Coronary artery (tissue), 2 donors: ENCODE measurements at regions not wholly inside any gene's neighbourhood (a gene's known extent, or its start where the extent isn't known, plus 50 kb on each side); places are given as distances from the start of the nearest gene placed in this dataset.

Experiments
- DNase-seq: peaks from one replicate; pipeline ENCODE4 v3.0.0-alpha.2; 2017; ENCODE audit warnings: low spot score
- H3K27ac ChIP-seq, 2 donors: fragments of 200-600 bp; sonication (generic); one replicate each; pipeline ENCODE4 v1.5.1; 2016 to 2019
- H3K4me3 ChIP-seq: fragments of 200-600 bp; sonication (generic); 2 replicates; pipeline ENCODE4 v1.5.1; 2016; ENCODE audit warnings: mild to moderate bottlenecking, moderate library complexity
- TF ChIP-seq, protein P1 (sequence below): fragments of 200-600 bp; sonication (generic); IDR thresholded peaks from one replicate; pipeline ENCODE4 v1.5.1; 2019; ENCODE audit warnings: antibody characterized with exemption

DNA sequence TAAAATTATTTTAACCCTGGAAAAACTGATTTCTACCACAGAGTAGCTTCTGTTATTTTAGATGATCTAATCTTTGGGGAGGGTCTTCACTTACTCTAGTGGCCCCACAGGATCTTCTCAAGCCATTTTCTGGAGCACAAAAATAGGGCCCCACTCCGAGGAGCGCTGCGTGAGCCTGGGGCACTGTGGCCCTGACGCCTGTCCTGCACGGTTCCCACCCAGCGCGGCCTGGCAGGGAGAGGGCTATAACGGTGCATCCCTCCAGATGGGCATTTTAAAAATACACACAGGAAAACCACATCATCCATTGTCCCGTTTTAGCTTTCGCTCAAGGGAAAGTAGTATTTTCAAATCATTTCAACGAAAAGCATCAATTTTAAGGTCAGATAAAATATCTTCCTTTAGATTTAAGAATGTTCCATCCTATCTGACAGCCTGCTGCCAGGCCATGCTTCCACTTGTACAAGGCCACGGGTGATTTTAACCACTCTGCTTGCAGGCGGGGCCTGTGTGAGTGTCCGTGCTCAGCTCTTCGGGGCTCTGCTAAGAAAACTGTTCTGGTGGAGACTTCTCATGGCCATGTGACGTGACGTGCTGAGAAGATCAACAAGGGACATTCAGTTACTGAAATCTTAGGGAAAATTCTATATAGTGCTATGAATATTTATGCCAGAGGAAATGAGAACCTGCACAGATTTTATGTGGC, 683.8 kb upstream of the SGCG start:
- TF ChIP-seq, protein P1, sequence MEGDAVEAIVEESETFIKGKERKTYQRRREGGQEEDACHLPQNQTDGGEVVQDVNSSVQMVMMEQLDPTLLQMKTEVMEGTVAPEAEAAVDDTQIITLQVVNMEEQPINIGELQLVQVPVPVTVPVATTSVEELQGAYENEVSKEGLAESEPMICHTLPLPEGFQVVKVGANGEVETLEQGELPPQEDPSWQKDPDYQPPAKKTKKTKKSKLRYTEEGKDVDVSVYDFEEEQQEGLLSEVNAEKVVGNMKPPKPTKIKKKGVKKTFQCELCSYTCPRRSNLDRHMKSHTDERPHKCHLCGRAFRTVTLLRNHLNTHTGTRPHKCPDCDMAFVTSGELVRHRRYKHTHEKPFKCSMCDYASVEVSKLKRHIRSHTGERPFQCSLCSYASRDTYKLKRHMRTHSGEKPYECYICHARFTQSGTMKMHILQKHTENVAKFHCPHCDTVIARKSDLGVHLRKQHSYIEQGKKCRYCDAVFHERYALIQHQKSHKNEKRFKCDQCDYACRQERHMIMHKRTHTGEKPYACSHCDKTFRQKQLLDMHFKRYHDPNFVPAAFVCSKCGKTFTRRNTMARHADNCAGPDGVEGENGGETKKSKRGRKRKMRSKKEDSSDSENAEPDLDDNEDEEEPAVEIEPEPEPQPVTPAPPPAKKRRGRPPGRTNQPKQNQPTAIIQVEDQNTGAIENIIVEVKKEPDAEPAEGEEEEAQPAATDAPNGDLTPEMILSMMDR = no peak
- H3K27ac ChIP-seq = no peak overlapping the region
- no peak for DNase-seq
- H3K4me3 ChIP-seq = no peak overlapping the region

DNA sequence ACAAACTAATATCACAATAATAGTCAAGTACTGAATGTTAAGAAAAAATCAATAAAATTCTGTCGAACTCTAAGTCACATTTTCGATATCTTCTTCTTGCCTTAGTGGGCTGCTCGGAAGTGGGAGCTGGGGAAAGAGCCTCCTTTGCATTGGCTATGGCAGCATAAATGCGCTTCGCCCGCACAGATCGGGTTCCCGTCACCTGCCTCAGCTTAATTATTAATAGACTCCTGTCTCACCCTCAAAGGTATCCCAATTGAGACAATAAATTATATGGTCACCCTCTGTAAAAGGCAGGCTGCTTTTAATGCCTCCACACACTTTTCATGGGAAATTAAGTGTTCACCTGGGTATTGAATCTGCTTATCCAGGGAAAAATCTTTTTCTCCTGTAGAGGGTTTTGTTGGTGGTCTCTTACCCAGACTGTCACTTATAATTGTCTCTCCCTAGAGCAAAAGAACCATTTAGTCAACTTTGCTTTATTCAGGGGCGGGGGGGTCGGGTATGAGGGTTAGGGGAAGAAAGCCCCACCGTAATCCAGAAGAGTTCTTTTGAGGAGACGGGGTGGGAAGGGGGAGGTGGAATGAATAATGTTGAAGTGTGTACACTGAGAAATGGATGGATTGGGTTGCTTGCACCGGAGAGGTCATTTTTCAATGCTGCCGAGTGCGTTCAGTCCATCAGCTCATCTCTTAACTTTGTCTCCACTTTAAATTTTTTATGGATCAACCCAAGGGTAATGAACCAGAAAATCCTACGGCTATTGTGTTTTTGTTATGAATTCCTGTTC, 682.6 kb upstream of the SGCG start:
- DNase-seq = no peak
- H3K4me3 ChIP-seq = no peak overlapping the region
- no peak overlapping the region for H3K27ac ChIP-seq
- TF ChIP-seq, protein P1 = no peak

DNA sequence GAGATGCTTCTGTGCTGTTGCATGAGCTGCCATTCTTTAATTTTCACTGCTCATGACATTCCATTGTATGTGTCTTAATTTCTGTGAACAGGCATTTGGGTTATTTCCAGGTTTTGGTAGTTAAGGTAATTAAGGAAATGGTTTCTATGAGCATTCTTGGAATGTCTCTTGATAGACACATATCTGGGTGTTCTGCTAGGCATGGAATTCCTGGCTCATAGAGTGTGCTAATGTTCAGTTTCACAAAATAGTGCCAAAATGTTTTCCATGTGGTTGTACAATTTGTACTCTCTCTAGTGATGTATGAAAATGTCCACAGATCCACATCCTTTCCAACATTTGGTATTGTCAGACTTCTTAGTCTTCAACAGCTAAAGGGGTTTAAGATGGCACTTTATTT, 680.9 kb upstream of the SGCG start:
- no peak overlapping the region for H3K4me3 ChIP-seq
- no peak for DNase-seq
- no peak overlapping the region for H3K27ac ChIP-seq
- TF ChIP-seq, protein P1 = no peak

DNA sequence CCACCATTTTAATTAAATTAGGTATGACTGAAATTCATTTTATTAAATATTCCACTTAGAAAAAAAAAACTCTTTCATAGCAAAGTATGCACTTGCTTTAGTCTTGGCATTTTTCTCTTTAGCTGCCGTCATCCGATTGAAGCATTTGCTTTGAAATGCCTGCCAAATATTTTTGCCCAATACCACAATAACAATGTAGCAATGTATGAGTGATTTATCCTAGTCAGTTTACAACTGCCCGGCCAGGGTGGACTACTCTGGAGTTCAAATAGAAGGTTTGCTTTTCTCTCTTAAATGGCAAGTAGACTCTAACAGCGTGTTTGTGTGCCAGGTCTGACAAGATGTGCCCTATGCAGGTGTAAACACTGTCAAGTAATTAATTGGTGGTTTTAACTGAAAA, 675.3 kb upstream of the SGCG start:
- TF ChIP-seq, protein P1 = no peak
- no peak overlapping the region for H3K27ac ChIP-seq
- H3K4me3 ChIP-seq = no peak overlapping the region
- no peak for DNase-seq

DNA sequence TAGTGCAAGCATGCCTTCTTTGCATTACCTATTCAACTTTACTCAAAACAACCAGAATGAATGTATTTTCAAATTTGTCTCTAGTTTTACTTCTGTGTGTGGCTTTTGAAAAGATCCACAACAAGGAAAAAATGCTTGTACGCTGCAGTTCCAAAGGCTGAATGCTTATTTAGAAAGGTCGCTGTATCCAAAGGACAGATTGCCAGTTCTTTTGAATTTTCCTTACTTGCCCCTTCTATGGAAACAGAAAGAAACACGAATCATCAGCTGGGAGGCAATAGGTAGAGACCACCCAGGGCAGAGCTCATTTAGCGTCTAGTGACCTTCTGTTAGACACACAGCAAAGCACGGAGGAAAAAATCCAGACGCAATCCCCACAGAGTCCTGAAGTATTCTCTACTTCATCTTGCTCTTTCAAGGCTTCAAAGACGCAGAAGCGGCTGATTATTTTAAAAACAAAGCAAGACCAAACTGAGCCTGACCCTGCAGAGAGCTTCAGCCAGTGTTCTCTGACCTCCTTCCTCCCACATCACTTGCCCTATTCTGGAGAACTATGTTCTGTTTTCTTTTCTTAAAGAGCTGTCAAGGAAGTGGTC, 674.6 kb upstream of the SGCG start:
- DNase-seq = no peak

DNA sequence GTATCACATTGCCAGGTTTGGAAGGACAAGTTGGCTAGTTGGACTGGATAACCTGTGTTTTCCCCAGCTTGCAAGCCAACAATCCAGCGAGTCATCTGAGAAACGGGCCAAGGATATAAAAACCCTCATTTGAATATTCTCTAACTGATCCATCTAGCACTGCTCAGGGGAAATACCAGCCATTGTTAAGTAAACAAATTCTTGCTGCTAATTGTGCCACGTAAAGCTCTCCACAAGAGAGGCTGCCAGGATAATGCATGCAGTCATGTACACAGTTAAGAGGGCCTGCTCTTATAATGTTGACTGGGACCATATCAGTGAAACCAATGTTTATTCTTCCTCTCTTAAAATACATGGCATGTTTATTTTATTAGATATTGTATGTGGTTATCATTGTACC, 663.2 kb upstream of the SGCG start:
- H3K4me3 ChIP-seq = no peak overlapping the region
- DNase-seq = no peak
- H3K27ac ChIP-seq = no peak overlapping the region
- TF ChIP-seq, protein P1 = no peak

More for the DNA sequence above, 674.6 kb upstream of the SGCG start:
- TF ChIP-seq, protein P1 = no peak
- Histone ChIP-seq H3K4me3 (peak overlapping the region; percentile 3), H3K27ac (no peak overlapping the region)
